22Rv1 (cell line): ENCODE measurements at regions not wholly inside any gene's neighbourhood (a gene's known extent, or its start where the extent isn't known, plus 50 kb on each side); places are given as distances from the start of the nearest gene placed in this dataset.

Experiments
- ZFX ChIP-seq: fragments of 450-650 bp; IDR thresholded peaks from 2 replicates; pipeline ENCODE4 v1.6.1; 2017; ENCODE audit warnings: antibody characterized with exemption, borderline replicate concordance
- TF ChIP-seq, protein P1 (sequence below): fragments of 450-650 bp; IDR thresholded peaks from 2 replicates; pipeline ENCODE4 v1.5.1; 2017; ENCODE audit warnings: mild to moderate bottlenecking

DNA sequence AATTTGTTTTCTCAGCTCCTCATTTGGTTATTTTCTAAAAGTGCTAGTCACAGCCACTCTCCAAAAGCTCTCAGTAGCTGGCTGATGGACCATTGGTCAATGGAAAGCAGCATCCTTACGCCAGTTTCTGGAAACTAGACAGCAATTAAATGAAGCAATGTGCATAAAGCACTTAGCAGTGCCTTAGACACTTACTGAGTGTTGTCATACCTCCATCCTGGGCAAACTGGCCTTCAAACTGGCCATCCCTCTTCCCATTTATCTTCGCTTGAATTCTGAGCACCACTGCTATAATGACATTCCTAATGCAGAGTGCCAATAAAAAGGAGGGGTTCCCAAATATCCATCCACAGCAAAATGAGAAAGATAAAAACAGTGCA lies 209.2 kb downstream of the ENC1 start:
- TF ChIP-seq, protein P1, sequence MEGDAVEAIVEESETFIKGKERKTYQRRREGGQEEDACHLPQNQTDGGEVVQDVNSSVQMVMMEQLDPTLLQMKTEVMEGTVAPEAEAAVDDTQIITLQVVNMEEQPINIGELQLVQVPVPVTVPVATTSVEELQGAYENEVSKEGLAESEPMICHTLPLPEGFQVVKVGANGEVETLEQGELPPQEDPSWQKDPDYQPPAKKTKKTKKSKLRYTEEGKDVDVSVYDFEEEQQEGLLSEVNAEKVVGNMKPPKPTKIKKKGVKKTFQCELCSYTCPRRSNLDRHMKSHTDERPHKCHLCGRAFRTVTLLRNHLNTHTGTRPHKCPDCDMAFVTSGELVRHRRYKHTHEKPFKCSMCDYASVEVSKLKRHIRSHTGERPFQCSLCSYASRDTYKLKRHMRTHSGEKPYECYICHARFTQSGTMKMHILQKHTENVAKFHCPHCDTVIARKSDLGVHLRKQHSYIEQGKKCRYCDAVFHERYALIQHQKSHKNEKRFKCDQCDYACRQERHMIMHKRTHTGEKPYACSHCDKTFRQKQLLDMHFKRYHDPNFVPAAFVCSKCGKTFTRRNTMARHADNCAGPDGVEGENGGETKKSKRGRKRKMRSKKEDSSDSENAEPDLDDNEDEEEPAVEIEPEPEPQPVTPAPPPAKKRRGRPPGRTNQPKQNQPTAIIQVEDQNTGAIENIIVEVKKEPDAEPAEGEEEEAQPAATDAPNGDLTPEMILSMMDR = no peak
- no peak for TF ChIP-seq ZFX
